ENCODE measurements at regions not wholly inside any gene's neighbourhood (a gene's known extent, or its start where the extent isn't known, plus 50 kb on each side); places are given as distances from the start of the nearest gene placed in this dataset.
"Not testable (repeated sequence)": the region's sequence is repeated elsewhere in the genome, so short reads cannot be mapped to it uniquely, and the experiment has no call there.

DNA sequence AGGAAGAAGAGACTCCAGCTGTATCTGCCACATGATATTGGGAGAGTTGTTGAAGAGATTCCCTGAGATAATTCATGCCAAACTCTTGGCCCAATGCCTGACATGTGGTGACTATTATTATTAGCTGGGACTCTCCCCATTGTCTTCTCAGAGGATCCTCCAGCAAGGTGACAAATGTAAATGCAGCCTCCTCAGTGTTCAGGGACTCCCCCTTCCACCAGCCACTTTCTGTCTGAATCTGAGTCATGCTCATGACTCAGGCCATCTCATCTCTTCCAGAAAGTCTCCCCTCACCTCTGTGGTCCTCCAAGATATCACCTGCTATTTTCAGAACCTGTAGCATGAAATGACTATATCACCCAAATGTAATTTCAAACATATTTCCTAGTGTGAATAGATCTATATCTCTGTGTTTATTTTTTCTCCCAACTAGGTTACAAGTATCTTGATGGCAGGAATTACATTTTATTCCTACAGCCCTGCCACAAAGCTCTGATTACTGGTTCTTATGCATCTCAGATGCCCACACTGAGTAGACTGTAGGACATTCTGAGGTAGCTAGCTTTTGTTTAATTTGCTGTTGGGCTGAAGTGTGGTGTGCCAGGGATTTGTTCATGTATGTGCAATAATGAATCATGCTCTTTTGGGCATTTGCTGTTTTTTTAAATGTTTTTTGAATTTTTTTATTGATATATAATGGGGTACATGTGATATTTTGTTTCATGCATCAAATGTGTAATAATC is 126.6 kb upstream of the IL12B start:
- no peak for DNase-seq (ENCODE audit: low read depth)

DNA sequence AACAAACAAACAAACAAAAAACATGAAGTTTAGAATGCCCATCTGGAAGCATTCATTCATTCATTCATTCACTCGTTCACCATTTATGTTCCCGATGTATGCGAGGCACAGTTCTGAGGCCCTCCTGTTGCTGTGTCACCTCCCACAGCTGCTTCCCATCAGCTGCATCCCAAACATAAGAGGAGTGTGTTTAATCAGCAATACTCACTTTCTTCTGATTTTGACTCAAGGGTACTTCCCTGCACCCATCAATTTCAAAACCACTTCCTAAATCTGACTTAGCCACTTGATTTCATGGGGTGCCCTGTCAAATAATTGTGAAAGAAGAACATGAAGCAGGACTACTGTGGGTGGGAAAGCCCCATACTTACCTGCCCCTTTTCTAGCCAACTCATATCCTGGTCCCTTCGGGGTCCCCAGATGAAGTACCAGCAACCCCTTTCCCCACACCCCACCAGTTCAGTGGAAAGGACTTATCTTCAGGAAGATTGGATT is 128.0 kb upstream of the IL12B start:
- no peak for DNase-seq (ENCODE audit: low read depth)

DNA sequence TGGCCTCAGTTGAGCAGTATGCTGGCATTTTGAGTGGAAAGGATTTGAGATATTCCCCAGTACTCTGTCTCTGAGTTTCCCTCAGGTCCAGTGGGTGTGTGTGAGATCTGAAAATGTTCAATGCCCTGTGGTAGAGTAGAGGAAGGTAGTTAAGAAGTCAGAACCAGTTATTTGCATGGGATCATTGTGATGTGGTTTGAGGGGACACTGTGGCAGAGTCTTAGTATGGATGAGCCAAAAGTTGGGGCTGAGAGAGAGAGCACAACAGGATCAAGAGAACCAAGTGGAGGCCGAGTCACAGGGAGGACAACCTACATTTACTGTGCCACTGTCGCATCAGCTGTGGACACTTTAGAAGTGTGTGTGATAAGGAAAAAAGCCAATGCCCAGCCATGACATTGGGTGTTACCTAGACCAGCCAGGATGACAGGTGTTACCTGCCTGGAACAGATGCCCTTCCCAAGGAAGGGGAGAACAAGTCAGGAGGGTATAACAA is 128.9 kb upstream of the IL12B start:
- DNase-seq (ENCODE audit: low read depth): no peak

DNA sequence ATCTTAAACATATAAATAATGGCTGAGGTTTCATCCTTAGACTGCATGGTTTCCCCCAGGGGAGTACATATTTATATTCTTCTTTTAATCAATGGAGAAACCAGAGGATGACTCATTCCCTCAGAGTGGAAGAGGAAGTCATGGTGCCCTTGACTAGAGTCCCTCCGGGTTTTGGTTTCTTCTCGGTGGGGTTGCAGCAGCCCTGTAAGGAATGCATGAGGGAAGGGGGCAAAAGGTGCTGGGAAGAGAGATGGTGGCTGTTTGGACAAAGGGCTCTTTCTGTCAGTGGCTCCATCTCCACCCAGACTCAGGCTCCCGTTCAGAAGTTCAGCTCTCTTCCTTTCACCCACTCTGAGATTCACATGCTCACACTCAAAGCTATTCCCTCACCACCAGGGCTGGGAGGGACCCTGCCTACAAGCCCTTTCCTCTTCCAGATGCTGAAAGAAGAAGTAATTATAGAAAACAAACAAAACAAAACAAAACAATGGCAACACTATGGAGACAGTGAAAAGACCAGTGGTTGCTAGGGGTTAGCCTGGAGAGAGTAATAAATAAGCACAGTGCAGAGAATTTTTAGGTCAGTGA is 129.8 kb upstream of the IL12B start:
- DNase-seq (ENCODE audit: low read depth): no peak

DNA sequence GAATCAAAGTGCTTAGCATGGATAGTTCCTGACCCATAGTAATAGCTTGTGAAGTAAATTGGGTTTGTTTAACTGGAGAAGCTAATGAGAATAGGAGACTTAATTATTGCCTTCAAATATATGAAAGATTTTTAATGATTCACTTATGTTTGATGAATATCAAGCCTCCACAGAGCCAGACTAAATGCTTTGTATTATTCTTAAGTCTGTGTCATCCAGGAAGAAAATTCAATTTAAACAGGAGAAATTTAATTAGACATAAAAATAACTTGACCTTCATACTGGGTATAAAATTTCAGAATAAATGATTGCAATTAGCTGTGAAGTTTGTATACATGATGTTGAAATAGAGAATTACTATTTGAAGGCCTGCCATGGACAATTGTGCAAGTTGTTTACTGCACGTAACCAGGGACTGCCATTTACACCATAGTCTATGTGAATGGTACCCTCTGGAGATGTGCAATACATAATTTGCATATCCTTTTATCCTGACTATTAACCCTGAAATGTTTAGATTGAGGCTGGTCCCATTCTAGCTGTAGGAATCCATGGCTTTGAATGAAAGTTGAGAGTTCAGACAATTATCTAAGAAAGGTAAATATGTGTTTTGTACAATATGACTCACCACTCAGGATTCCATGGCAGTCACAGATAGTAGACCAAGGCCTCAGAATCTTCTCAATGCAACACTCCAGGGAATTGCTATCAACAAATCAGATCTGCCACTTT is 133.5 kb upstream of the IL12B start:
- DNase-seq (ENCODE audit: low read depth): no peak

DNA sequence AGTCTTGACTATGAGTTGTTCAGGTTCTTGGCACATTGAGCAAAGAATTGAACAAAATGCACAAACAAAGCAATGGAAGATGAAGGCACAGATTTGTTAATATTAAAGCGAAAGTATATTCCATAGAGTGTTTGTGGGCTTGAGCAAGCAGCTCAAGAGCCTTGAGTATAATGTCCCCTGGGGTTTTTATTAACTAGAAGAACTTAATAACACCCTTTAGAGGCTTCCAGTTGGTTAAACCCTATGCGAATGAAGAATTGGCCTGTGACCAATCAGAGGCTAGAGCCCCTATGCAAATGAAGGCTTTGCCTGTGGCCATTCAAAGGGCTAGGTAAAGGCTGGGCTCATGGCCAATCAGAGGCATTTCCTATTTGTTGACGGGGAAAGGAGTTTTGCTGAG is 135.3 kb upstream of the IL12B start:
- no peak for DNase-seq (ENCODE audit: low read depth)

DNA sequence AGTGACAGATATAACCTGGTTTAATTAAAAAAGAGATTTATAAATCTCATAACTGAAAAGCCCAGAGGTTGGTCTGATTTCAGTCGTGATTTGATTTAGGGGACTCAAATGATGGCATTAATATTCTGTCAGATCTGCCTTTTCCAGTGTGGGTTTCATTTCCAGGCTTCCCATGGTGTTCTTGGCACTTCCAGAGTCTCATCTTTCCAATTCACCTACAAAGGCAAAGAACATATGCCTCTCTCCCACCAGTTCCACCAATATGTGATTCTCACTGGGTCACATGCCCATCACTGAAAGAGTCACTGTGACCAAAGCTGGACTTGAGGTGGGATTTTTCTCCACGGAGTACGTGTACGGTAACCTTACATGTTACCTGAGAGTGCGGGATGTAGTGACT is 137.4 kb upstream of the IL12B start:
- DNase-seq (ENCODE audit: low read depth): no peak

DNA sequence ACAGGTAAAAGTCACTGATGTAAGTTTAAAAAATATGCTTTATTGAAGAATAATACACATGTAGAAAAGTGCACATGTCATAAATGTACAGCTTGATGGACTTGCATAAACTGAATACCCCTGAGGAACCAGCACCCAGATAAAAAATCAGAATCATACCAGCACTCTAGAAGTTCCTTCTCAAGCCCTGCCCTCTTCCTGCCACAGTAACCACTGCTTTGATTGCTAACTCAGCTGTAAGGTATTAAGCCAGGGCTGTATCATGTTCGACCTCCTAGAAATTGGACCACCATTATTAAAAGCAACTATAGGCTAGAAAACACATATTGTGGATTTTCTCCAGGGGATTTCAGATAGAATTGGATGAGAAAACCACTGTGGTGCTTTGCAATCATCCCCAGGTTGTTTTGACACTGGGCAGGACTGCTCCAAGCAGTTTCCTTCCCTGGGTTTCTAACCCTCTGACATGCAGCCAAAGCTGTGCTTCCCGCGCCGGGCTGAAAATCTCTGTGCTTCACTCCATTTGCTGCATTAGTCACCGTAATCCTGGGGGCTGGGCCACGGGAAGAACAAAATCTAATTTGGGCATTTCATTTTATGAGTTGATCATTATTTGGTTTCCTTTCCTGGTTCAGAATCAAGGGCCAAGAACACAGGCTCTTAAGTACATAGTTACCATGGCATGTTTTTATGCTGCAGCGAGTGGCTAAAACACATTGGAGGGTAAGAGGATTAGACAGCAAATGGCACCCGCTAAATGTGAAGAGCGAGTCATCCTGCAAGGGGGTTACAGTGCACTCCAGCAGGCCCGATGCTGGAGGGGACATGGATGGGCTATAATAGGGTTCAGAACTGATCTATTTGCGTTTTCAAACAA is 139.4 kb upstream of the IL12B start:
- DNase-seq (ENCODE audit: low read depth): no peak

DNA sequence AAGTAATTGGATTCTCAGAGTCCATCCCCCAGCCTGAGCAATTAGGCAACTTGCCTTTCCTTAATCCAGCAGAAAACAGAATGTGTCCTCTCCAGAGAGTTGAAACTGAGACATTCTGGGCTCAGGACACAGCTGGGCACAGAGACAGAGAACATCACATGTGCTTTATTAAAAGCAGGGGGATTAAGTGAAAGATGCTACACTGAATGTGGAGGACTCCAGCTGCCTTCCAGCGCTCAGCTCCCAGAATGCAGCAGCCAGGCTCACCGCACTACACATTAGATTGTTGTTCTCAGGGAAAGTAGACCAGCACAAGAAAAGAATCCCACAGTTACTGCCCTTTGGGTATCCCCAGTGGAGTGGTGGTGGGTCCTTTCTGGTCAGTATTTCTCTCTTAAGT is 141.6 kb upstream of the IL12B start:
- no peak for DNase-seq (ENCODE audit: low read depth)

DNA sequence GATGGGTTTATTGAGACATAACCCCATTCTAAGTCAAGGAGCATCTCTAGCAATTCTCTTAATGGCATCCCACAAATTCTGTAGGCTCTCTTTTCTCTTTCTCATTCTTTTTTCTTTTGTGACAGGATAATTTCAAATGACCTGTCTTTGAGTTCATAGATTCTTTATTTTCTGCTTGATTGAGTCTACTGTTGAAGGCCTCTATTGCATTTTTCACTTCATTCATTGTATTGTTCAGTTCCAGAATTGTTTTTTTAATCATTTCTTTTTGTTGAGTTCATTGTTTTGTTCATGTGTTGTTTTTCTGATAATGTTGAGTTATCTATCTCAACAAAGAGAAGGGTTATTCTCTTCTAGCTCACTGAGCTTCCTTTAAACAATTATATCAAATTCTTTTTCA is 144.7 kb upstream of the IL12B start:
- no peak for DNase-seq (ENCODE audit: low read depth)

DNA sequence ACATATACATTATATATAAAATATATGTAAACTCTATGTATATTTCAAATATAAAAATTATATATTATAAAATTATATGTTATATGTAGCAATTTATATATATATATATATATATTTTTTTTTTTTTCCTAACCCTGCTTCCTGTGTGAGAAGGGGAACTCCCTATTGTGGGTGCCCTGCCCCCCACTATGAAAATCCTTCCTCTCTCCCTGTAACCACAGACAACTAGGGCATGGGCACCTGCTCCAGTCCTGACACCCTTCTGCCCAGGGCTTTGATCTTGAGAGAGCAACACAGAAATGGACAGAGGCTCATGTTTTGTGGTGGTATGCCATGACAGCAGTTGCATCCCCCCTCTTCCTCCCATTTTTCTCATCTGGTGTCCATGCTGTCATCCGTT is 148.7 kb upstream of the IL12B start:
- no peak for DNase-seq (ENCODE audit: low read depth)

DNA sequence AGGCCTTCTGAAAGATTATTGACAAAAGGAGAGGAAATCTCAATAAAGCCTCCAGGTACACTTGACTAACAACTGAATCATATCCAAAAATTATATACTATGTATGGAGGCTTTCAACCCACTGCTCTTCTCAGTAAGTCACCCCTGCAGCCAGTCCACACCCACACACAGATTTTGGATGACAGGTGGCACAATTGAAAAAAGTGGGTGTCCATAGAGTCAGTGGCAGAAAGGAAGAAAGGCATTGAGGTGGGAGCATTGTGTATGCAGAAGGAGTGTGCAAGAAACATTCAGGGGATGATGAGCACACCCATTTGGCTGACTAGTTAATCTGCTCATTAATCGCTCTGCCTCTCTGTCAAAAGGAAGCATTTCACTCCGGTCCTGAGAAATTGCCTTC is 150.6 kb upstream of the IL12B start:
- DNase-seq (ENCODE audit: low read depth): no peak

DNA sequence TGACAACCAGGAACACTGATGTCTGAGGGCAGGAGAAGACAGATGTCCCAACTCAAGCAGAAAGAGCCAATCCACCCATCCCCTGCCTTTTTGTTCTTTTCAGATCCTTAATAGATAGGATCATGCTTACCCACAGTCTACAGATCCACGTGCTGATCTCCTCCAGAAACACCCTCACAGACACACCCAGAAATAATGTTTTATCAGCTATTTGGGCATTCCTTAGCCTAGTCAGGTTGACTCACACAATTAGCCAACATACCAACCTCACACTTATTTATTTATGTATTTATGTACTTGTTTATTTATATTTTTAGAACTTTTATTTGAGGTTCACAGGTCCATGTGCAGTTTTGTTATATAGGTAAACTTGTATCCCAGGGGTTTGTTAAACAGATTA is 151.5 kb upstream of the IL12B start:
- DNase-seq (ENCODE audit: low read depth): no peak

DNA sequence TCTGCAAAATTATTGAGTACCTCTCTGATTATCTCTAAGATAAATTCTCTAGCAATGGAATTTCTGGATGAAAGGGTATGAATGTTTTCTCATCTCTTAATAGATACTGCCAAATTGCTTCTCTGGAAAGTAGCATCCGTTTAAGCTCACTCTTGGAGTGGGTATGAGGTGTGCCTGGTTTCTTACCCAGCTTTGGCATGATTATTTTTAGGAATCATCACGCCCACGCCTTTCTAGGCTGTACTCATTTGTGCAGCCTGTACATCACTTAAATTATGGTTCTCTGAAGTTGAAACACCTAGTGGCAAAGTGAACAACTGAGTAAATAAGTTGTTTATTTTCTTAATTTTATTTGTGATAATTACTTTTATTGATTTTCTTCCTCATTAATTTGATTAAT is 156.5 kb upstream of the IL12B start:
- DNase-seq (ENCODE audit: low read depth): no peak

DNA sequence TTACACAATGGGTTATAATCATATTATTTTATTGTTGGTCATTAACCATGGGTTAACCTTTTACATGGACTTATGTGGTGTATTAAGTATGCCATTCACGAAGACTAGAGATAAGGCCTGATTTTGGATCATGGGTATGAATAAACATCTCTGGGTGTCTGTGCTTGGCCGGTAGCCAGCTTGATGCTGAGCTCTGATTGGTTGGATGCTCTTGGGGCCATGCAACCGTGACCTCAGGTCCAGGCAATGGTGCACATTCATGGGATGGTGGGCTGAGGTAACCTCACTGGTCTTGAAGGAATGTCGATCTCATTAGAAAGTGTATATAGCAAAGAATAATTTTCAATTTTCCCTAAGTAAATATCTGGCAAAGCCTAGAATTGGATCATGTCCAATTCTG is 158.2 kb upstream of the IL12B start:
- DNase-seq (ENCODE audit: low read depth): no peak

DNA sequence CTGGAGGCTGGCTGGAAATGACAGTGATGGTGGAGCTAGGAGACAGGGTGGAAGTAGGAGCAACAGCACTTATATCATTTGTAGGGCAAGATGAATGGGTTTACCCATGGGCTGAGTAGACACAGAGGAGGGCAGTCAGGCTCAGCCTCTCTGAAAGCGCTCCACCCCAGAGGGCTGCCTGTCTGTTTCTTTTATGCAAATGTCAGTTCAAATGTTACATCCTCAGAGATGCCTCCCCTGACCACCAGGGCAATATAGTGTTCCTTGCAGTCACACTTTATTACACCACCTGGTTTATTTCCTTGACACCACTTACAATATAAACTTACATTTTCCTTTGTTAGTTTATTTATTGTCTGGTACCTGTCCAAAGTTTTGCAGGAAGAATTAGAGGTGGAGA is 159.5 kb upstream of the IL12B start:
- DNase-seq (ENCODE audit: low read depth): no peak

DNA sequence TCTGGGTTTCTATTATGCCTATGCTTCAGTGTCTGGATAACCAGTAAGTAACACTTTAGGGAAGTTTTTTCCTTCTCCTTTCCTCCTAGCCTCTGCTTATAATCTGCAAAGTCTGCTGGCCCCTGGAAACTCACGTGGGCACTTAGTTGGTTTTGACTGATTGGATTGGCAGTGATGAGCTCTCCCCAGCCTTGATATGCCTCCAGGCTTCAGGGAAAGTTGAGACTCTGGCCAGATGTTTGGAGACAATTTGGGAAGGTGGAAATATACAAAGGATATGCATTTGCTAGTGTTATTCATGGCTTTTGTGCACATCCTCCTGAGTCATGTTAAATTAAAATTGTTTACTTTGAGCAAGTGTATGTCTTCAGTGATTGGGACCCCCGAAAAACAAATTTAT is 160.2 kb upstream of the IL12B start:
- DNase-seq (ENCODE audit: low read depth): no peak

DNA sequence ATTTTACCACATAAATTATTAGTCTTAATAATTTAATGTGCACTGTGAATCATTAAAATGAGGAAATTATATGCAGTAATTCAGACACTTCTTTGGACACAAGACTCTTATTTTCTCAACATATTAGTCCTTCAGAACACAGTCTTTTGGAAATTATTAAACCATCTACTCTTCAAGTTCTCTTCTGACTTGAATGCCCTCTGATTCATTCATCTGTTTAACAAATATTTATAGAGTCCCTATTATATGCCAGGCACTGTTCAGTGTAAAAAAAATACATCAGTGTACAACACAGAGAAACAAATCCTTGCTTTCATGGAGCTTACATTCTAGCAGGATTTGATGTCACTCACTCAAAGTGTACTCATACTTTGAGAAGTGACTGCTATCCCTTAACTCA is 163.4 kb upstream of the IL12B start:
- no peak for DNase-seq (ENCODE audit: low read depth)

DNA sequence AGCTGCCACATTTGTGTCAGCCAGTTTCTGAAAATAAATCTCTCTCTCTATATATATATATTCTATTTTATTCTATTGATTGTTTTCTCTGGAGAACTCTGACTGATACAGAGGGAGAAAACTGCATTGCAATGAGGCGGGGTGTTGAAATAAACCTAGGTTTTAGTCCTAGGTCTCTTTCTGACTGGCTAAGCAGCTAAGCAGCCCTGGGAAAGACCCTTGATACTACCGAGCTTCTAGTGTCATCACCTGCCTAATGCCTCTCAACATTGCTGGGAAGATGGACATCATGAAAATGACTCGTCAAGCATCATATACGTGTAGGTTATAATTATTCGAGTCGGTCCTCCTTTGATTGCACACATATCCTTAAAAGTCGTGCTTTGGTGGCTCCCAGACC is 166.5 kb upstream of the IL12B start:
- no peak for DNase-seq (ENCODE audit: low read depth)

DNA sequence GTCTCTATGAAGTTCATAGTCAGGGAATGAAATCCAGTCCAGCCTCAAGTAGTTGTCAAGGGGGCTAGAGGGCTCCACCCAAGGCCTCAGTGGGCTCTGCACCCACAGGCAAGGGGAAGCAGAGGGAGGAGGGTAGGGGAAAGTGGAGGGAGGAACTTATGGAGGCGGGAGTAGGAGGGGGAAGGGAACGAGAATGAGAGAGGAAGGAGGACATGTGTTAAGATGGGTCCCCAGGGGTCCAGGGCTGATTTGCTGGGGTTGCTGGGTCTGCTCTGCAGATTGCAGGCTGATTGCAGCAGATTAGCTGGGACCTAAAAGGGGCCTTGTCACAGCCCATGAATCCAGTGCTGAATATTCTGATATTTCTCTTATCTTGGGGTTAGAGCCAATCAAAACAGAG is 166.9 kb upstream of the IL12B start:
- DNase-seq (ENCODE audit: low read depth): no peak

DNA sequence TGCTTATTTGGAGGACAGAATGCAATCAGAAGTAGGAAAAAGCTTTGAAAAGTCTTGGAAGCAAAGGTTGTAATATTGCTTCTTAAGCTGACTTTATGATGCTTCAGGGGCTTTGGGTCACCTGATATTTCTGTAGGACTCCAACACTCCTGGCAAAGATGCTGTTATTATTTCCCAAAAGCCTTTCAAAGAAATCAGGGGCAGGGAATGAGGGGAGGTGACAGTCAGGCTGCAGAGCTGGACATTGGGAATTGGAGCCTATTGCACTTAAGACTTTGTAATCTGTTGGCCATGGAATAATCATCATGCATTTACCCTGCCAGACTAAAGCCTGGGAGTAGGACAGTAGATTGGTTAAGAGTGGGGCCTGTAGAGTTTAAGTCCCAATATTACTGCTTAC is 168.3 kb upstream of the IL12B start:
- no peak for DNase-seq (ENCODE audit: low read depth)

DNA sequence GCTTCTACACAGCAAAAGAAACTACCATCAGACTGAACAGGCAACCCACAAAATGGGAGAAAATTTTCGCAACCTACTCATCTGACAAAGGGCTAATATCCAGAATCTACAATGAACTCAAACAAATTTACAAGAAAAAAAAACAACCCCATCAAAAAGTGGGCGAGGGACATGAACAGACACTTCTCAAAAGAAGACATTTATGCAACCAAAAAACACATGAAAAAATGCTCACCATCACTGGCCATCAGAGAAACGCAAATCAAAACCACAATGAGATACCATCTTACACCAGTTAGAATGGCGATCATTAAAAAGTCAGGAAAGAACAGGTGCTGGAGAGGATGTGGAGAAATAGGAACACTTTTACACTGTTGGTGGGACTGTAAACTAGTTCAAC is 171.8 kb upstream of the IL12B start:
- DNase-seq (ENCODE audit: low read depth): not testable (repeated sequence)

Data from stimulated activated CD8-positive, alpha-beta memory T cell treated with anti-CD3 and anti-CD28 coated beads, Interleukin-15, amount 100 ng/mL, for 1 hour (primary cell).